Breast epithelium (tissue), 4 donors: ENCODE measurements at regions not wholly inside any gene's neighbourhood (a gene's known extent, or its start where the extent isn't known, plus 50 kb on each side); places are given as distances from the start of the nearest gene placed in this dataset.

ENCODE experiments used
- DNase-seq, 2 donors: peaks; one replicate each; pipeline ENCODE4 v3.0.0-alpha.2; 2019; ENCODE audit warnings: low spot score in 2 of 2
- H3K27ac ChIP-seq, 2 donors: fragments of 200-600 bp; sonication (generic) in 1 of 2; one replicate each; pipeline ENCODE4 v1.5.1; 2016 to 2019; ENCODE audit warnings: mild to moderate bottlenecking in 1 of 2
- H3K27me3 ChIP-seq, 2 donors: fragments of 200-600 bp; sonication (generic) in 1 of 2; one replicate each; pipeline versions ENCODE4 v1.5.1 to v1.6.0; 2017 to 2019; ENCODE audit warnings: control low read depth in 1 of 2, mild to moderate bottlenecking in 1 of 2
- H3K36me3 ChIP-seq: fragments of 200-600 bp; one replicate; pipeline ENCODE4 v1.5.1; 2019
- H3K4me1 ChIP-seq, 2 donors: fragments of 200-600 bp; sonication (generic); one replicate each; pipeline ENCODE4 v1.5.1; 2016 to 2019; ENCODE audit warnings: control low read depth in 1 of 2
- H3K4me3 ChIP-seq, 3 donors: fragments of 200-600 bp; sonication (generic); 1 replicate in 2 of 3; 2 replicates in 1 of 3; pipeline ENCODE4 v1.5.1; 2016 to 2019; ENCODE audit warnings: mild to moderate bottlenecking in 3 of 3, moderate library complexity in 2 of 3
- H3K9me3 ChIP-seq, 2 donors: fragments of 200-600 bp; sonication (generic) in 1 of 2; one replicate each; pipeline ENCODE4 v1.5.1; 2016 to 2019; ENCODE audit warnings: control low read depth in 1 of 2
- POLR2A ChIP-seq: fragments of 450-650 bp; IDR thresholded peaks from one replicate; pipeline ENCODE4 v1.6.1; 2016; ENCODE audit warnings: antibody characterized with exemption, mild to moderate bottlenecking, moderate library complexity
- POLR2AphosphoS5 ChIP-seq, 3 donors: sonication (generic); formaldehyde crosslinking; IDR thresholded peaks; one replicate each; pipeline ENCODE4 v1.6.1; 2017; ENCODE audit warnings: antibody characterized with exemption in 3 of 3
- intact Hi-C: fragments of 100-400 bp; cut with DNase I; formaldehyde crosslinking; loops from one replicate; pipeline ENCODE4 v1.15.1; 2023; ENCODE audit warnings: low total_unique reads
- TF ChIP-seq, protein P1 (sequence below), 3 donors: fragments of 450-650 bp; IDR thresholded peaks; one replicate each; pipeline ENCODE4 v1.5.1; 2016 to 2017; ENCODE audit warnings: antibody characterized with exemption in 3 of 3, mild to moderate bottlenecking in 3 of 3, moderate library complexity in 3 of 3

DNA sequence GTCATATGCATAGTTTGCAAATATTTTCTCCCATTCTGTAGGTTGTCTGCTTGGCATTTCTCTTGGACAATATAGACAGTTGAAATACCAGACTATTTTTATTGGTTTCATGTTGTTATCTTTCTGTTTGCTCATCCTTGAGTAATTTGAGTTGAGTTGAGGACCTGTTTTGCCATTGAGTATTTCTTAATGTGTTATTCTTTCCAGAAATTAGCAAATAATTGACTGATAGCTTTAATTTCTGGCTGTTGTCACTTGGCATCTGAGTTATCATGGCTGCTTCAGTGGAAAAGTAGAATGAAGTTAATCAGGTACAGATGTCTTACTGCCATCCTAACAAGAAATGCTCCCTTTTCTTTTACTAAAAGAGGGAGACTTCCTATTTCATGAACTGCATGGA, 264.8 kb upstream of the DUSP10 start:
- Histone ChIP-seq H3K27ac (no peak overlapping the region), H3K4me3 (no peak overlapping the region), H3K4me1 (no peaks in the 10 kb centered on the region), H3K36me3 (no peaks in the 10 kb centered on the region), H3K9me3 (no peaks in the 10 kb centered on the region), H3K27me3 (no peaks in the 10 kb centered on the region)
- DNase-seq = no peak
- no peak for TF ChIP-seq POLR2AphosphoS5 (IDR thresholded peaks at IDR 0.05)
- no peak for TF ChIP-seq POLR2A
- TF ChIP-seq, protein P1, sequence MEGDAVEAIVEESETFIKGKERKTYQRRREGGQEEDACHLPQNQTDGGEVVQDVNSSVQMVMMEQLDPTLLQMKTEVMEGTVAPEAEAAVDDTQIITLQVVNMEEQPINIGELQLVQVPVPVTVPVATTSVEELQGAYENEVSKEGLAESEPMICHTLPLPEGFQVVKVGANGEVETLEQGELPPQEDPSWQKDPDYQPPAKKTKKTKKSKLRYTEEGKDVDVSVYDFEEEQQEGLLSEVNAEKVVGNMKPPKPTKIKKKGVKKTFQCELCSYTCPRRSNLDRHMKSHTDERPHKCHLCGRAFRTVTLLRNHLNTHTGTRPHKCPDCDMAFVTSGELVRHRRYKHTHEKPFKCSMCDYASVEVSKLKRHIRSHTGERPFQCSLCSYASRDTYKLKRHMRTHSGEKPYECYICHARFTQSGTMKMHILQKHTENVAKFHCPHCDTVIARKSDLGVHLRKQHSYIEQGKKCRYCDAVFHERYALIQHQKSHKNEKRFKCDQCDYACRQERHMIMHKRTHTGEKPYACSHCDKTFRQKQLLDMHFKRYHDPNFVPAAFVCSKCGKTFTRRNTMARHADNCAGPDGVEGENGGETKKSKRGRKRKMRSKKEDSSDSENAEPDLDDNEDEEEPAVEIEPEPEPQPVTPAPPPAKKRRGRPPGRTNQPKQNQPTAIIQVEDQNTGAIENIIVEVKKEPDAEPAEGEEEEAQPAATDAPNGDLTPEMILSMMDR (IDR thresholded peaks at IDR 0.05) = no peak
- intact Hi-C loops = no loop called here

DNA sequence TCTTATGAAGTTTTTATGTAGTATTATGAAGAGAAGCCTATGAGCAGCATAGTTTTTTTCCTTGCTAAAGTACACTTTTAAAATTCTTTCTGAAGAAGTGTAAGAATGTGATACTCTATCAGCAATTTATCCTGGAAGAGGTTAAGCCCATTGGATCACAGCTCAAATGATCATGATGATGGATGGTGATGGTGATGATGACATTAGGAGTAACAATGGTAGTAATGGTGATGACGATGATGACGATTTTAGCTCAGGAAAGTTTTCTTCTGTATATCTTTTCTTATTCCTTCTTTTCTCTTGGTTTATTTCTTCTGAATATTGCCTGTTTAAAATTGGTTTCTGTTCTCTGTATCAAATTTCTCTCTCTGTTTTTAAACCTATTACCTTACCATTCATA, 262.9 kb upstream of the DUSP10 start:
- no peaks in the 10 kb centered on the region for H3K36me3 ChIP-seq
- TF ChIP-seq POLR2A = no peak
- TF ChIP-seq, protein P1 (IDR thresholded peaks at IDR 0.05) = no peak
- TF ChIP-seq POLR2AphosphoS5 (IDR thresholded peaks at IDR 0.05) = no peak
- DNase-seq = no peak
- H3K4me1 ChIP-seq = no peaks in the 10 kb centered on the region
- intact Hi-C loops = no loop called here
- no peak overlapping the region for H3K27ac ChIP-seq
- no peaks in the 10 kb centered on the region for H3K9me3 ChIP-seq
- no peak overlapping the region for H3K4me3 ChIP-seq
- H3K27me3 ChIP-seq = no peaks in the 10 kb centered on the region

DNA sequence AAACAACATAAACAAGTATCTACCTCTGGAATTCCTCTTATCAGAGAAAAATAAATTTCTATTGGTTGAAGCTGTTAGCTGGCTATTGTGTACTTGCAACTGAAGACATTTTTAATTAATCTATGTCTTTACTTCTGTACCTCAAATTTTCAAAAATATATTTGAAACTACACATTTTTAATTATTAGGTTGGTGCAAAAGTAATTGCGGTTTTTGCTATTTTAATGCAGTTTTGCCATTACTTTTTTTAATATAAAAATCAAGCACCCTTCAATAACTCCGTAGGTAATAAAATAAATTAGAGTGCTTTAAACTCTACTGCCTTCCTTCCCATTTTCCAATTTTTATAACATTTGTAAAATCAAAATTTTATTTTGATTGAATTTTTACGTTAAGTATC, 262.1 kb upstream of the DUSP10 start:
- no peaks in the 10 kb centered on the region for H3K36me3 ChIP-seq
- no peak overlapping the region for H3K4me3 ChIP-seq
- TF ChIP-seq POLR2AphosphoS5 (IDR thresholded peaks at IDR 0.05) (no peak), POLR2A (no peak)
- TF ChIP-seq, protein P1 (IDR thresholded peaks at IDR 0.05) = no peak
- H3K4me1 ChIP-seq = no peaks in the 10 kb centered on the region
- no peak overlapping the region for H3K27ac ChIP-seq
- no peaks in the 10 kb centered on the region for H3K27me3 ChIP-seq
- no peak for DNase-seq
- intact Hi-C loops = no loop called here
- H3K9me3 ChIP-seq = no peaks in the 10 kb centered on the region

DNA sequence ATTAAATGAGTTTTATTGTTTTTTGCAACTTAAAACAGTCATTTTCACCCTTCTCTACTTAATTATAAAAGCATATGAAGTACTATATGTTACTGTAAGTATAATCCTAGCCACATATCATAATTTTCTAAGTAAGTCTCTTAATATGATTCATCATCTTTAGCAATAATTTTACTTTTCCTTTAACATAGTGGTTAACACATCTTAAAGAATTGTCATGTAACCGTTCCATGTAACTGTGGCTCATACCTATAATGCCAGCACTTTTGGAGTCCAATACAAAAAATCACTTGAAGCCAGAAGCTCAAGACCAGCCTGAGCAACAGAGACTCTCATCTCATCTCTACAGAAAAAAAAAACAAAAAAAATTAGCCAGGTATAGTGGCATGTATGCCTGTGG, 260.6 kb upstream of the DUSP10 start:
- Histone ChIP-seq H3K9me3 (no peaks in the 10 kb centered on the region), H3K27me3 (no peaks in the 10 kb centered on the region), H3K27ac (no peak overlapping the region), H3K4me3 (no peak overlapping the region), H3K36me3 (no peaks in the 10 kb centered on the region), H3K4me1 (no peaks in the 10 kb centered on the region)
- TF ChIP-seq, protein P1 (IDR thresholded peaks at IDR 0.05) = no peak
- TF ChIP-seq POLR2AphosphoS5 (IDR thresholded peaks at IDR 0.05) (no peak), POLR2A (no peak)
- DNase-seq = no peak
- intact Hi-C loops = no loop called here

GRCh38 chr1:222000131-222000530, 258.2 kb upstream of the DUSP10 start:
- H3K36me3 ChIP-seq = no peaks in the 10 kb centered on the region
- no peak overlapping the region for H3K4me3 ChIP-seq
- TF ChIP-seq, protein P1 (IDR thresholded peaks at IDR 0.05) = no peak
- no peak for TF ChIP-seq POLR2A
- no peak for TF ChIP-seq POLR2AphosphoS5 (IDR thresholded peaks at IDR 0.05)
- H3K9me3 ChIP-seq = no peaks in the 10 kb centered on the region
- no peak for DNase-seq
- H3K27me3 ChIP-seq = no peaks in the 10 kb centered on the region
- no peak overlapping the region for H3K27ac ChIP-seq
- no peaks in the 10 kb centered on the region for H3K4me1 ChIP-seq
- intact Hi-C loops = no loop called here
